Esophagus mucosa (tissue), 1 donor: ENCODE measurements at regions not wholly inside any gene's neighbourhood (a gene's known extent, or its start where the extent isn't known, plus 50 kb on each side); places are given as distances from the start of the nearest gene placed in this dataset.

ENCODE experiments used
- ATAC-seq: fragments of 200-7000 bp; cut with Tn5 transposase; one replicate; pipeline ENCODE4 v1.9.1; 2020
- donor health status: DM: yes; HTN: yes; CAD: no.

DNA sequence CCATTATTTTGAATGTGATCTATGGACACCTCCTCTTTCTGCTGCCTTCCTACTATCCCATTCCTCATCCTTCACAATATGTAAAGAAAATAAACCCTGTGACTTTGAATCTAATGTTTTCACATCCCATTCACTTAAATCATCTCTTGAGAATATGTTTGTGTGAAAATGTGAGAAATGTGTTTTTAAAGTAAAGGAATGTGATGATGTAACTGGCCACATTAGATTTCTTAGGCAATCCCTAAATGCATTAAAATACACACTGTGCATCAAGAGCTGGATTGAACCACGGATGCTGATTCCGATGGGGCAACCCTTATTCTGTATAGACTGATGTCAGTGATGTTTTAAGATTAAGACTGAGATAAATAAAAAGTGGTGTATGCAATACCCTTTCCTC is 558.9 kb upstream of the TENM3 start:
- no peak for ATAC-seq

GRCh38 chr4:181685461-181685860 is 557.7 kb upstream of the TENM3 start:
- no peak for ATAC-seq

- no peak for ATAC-seq
These were observed 557.3 kb upstream of the TENM3 start for GRCh38 chr4:181685911-181686310.

GRCh38 chr4:181687116-181687515 is 556.1 kb upstream of the TENM3 start:
- no peak for ATAC-seq

- ATAC-seq: no peak
These were observed 554.8 kb upstream of the TENM3 start for GRCh38 chr4:181688432-181688831.

DNA sequence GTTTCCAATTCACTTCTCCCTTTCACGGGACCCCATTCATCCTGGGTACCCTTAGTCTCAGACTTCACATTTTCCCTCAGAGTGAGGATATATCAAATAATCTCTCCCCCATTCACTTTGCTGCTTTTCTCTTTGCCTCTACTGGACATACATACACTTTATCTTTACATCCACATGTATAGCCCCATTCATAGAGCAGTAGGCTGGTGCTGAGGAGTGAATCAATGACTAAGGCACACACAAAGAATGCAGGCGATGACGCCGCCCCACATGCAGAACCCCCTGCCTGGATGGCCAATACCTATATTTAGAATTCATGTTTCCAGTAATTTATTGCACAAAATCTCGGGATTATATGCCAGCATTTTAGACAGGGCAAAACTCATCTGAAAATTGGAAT is 554.3 kb upstream of the TENM3 start:
- ATAC-seq: no peak

DNA sequence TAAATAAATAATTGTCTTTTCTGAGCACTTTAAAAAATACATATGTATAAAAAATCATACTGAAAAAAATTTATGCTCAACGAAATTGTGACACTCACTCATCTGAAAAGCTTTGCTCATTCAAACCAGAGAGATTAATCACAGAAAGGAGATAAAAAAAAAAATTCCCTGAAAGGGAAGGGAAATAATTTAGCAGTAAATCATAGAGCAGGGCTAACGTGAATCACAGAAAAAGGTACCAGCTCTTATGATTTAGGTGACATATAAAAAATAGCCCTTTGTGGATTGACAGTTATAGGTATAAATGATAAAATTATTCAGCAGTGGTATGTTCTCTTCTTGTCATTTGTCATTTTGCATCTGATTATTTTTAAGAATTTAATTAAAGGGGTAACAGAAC is 552.7 kb upstream of the TENM3 start:
- no peak for ATAC-seq

GRCh38 chr4:181692965-181693364 is 550.2 kb upstream of the TENM3 start:
- no peak for ATAC-seq

DNA sequence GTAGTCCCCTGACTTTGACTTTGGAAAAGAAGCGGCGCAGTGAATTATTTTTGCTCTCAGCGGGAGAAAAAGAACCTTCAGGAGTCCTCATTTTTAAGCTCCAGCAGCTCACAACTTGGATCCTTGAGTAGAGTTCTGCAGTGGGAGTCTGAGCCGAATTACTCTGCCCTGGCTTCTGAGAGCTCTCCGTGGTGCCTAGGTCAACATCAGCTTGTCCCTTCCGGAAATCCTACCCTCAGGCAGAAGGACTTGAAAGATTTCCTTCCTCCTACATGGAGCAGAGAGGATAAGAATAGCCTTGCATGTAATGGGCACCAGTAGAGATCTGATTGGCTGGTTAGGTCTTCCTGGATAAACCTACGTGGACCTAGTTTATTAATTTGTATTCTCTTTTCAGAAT is 549.7 kb upstream of the TENM3 start:
- ATAC-seq: no peak

DNA sequence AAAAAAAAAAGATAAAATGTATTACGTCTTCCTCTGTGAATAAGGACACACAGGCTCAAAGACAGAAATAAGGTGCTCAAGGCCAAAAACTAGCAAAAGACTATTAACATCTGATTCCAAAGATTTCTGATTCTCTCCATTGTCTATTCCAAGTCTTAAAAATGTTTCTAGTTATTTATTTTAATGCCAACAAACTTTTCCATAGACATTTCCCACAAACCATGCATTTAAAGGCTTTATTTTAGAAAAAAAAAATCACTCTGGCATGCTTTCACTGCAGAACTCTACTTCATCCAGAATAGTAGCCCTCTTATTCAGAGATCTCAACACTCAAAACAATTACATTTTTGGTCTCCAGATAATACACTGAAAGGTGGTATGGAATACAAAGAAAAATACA is 545.0 kb upstream of the TENM3 start:
- no peak for ATAC-seq

GRCh38 chr4:181701214-181701613 is 542.0 kb upstream of the TENM3 start:
- no peak for ATAC-seq

GRCh38 chr4:181701894-181702293 is 541.3 kb upstream of the TENM3 start:
- no peak for ATAC-seq

- no peak for ATAC-seq
These were observed 540.2 kb upstream of the TENM3 start for GRCh38 chr4:181702864-181703495.

- no peak for ATAC-seq
These were observed 533.1 kb upstream of the TENM3 start for GRCh38 chr4:181710143-181710542.

- no peak for ATAC-seq
These were observed 531.8 kb upstream of the TENM3 start for GRCh38 chr4:181711387-181711786.

DNA sequence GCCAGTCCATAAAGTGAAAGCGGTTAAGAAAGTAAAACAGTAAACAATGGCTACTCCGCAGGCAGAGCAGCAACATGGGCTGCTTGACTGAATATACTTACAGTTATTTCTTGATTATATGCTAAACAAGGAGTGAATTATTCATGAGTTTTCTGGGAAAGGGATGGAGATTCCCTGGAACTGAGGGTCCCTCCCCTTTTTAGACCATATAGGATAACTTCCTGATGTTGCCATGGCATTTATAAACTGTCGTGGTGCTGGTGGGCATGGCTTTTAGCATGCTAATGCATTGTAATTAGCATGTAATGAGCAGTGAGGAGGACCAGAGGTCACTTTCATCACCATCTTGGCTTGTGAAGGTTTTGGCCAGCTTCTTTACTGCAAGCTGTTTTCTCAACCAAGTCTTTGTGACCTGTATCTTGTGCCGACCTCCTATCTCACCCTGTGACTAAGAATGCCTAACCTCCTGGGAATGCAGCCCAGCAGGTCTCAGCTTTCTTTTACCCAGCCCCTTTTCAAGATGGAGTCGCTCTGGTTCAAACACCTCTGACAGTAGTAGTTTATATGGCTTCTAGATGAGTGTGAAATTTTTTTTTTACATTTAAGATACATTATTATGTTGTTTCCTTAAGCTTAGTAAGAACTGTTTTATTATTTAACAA is 514.8 kb upstream of the TENM3 start:
- no peak for ATAC-seq

GRCh38 chr4:181731900-181732299 is 511.3 kb upstream of the TENM3 start:
- ATAC-seq: no peak

DNA sequence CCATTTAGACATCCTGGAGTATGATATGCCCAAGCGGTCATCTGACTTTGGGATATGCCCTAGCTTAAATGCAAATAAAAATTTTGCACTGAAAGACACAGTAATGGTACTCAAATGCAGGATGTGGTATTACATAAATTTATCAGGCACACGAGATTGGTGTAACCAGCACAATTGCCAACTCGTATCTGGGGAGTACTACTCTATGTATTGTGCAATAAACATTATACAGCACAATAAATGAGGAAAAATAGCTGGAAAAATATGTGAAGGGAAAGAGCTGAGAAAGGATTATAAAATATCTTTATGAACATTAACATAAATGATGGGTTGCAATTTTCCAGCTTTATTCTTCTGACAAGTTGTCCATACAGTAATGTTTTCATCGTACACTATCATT is 505.5 kb upstream of the TENM3 start:
- no peak for ATAC-seq

DNA sequence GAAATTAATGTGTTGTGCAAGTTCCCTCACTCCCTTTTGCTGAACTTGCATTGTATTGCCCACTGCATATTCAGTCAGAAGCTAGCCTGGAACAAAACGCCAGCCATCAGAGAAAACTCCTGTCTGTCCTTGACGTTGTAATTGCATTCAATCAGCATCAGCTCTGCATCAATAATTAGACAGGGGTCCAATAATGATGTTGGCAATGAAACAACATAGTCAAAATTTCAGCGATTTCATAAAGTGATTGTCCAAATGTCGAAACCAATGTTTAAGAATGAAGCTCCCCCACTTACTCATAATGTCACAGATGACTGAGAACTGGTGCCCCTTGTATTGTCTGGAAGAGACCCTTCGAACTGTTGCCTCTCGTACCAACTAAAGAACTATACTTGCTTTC is 504.2 kb upstream of the TENM3 start:
- no peak for ATAC-seq

DNA sequence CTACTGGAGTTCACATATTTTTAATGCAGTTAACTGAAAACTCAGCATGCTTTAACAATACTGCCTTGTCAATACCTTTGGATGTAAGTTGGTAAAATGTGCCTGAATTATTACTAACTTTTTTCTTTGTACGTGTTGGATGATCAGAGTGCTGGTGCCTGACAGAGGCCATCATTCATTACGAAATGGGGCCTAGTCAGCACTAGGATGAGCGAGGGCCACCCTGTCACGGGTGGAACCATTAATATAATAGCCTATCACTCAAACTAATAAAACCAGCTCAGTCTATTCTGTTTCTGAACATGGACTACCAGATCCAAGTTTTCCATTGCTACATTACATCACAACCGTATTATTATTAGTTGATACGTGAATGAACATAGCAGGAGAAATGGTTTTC is 501.7 kb upstream of the TENM3 start:
- ATAC-seq: no peak

DNA sequence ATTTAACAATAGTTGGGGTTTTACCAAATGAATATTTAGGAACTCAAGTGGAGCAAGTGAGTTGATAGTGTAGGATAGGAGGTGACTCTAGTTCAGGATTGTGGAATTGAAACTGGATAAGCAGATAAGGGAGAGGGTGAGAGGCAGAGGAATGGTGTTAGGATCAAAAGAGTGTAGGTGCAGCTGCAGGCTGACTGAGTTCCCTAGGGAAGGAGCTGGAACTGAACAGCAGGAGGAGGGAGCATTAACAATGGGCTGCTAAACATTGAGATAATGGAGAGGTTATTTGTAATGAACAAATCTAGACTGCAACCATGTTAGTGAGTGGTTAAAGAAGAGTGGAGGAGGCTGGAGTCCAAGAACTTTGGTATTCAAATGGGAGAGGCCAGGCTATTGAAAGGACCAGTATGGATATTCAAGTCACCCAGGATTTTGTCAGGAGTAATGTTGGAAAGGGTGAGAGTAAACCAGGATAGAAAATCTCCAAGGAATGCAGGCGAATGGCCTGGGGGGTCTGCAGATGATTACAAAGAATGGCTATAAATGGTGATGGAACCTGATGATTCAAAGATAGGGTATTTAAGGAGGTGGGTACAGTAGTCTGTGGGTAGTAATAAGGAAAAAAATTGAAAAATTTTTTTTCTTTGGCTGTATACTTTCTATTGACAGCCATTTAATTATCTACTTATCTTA is 497.1 kb upstream of the TENM3 start:
- no peak for ATAC-seq

- ATAC-seq: no peak
These were observed 494.6 kb upstream of the TENM3 start for GRCh38 chr4:181748581-181748980.

DNA sequence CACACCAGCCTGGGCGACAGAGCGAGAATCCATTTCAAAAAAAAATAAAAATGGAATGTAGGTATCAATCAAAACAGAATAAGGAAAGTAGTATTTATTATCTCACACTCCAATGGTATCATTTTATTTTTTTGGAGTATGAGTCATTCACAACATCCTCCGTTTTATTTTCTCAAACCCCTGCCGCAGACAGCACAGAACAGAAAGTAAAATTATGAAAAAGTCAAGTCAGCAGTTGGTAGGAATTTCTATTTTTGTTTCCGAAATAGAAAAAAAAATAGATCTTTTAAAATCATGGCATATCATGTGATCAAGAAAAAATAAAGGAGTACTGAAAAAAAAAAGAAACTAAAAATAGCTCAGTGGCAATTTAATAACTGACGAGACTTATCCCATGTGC is 490.7 kb upstream of the TENM3 start:
- ATAC-seq: no peak

DNA sequence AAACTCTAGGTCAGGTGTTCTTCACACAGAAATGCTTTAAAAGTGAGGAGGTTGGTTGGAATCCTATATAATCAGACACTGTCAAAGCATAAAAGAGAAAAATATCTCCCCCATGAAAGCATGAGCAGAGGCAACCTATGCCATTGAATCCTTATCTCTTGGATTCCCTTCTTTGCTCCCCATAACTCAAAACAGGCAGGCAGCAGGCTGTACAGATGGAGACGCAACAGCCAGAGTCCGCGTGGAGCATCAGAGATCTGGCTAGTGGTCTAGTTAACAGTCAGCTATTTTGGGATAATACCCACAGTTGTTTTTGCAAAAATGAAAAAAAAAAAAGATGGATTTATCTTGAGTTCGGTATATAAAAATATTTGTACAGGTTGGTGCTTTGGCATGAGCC is 490.0 kb upstream of the TENM3 start:
- ATAC-seq: no peak
